Stimulated activated CD8-positive, alpha-beta memory T cell treated with anti-CD3 and anti-CD28 coated beads, Interleukin-7, amount 100 ng/mL, for 4 hours (primary cell): ENCODE measurements at regions not wholly inside any gene's neighbourhood (a gene's known extent, or its start where the extent isn't known, plus 50 kb on each side); places are given as distances from the start of the nearest gene placed in this dataset.

Source experiments
- DNase-seq, 2 donors: peaks; one replicate each; pipeline ENCODE4 v3.0.0-alpha.2; 2020; ENCODE audit warnings: low read depth in 2 of 2

GRCh38 chr2:88832992-88833389, 141.5 kb downstream of the RPIA start:
- DNase-seq: no peak

GRCh38 chr2:88834376-88834775, 142.9 kb downstream of the RPIA start:
- DNase-seq: no peak

- no peak for DNase-seq
Observed at GRCh38 chr2:88834866-88835265, 143.4 kb downstream of the RPIA start.

- no peak for DNase-seq
Observed at GRCh38 chr2:88835726-88836125, 144.3 kb downstream of the RPIA start.

GRCh38 chr2:88836351-88836750, 144.9 kb downstream of the RPIA start:
- DNase-seq: no peak

GRCh38 chr2:88837511-88838160, 146.2 kb downstream of the RPIA start:
- DNase-seq: no peak

- DNase-seq: no peak
Observed at GRCh38 chr2:88838165-88838635, 146.7 kb downstream of the RPIA start.

GRCh38 chr2:88841224-88841929, 149.9 kb downstream of the RPIA start:
- DNase-seq: no peak

- no peak for DNase-seq
Observed at GRCh38 chr2:88842656-88843460, 151.4 kb downstream of the RPIA start.

- no peak for DNase-seq
Observed at GRCh38 chr2:88843651-88844050, 152.2 kb downstream of the RPIA start.

GRCh38 chr2:88844960-88845359, 153.5 kb downstream of the RPIA start:
- DNase-seq: no peak

GRCh38 chr2:88845772-88846661, 154.5 kb downstream of the RPIA start:
- no peak for DNase-seq

GRCh38 chr2:88852753-88853402, 161.4 kb downstream of the RPIA start:
- no peak for DNase-seq

- DNase-seq: no peak
Observed at GRCh38 chr2:88853403-88853790, 161.9 kb downstream of the RPIA start.

- DNase-seq: no peak
Observed at GRCh38 chr2:88854528-88854927, 163.1 kb downstream of the RPIA start.

GRCh38 chr2:88855620-88856408, 164.3 kb downstream of the RPIA start:
- no peak for DNase-seq

GRCh38 chr2:88856409-88857135, 165.1 kb downstream of the RPIA start:
- DNase-seq: no peak

- DNase-seq: no peak
Observed at GRCh38 chr2:88857274-88857741, 165.8 kb downstream of the RPIA start.

GRCh38 chr2:88857951-88858411, 166.5 kb downstream of the RPIA start:
- no peak for DNase-seq
